HCT116 (cell line): ENCODE measurements at regions not wholly inside any gene's neighbourhood (a gene's known extent, or its start where the extent isn't known, plus 50 kb on each side); places are given as distances from the start of the nearest gene placed in this dataset.

Experiments
- ATAC-seq: fragments of 200-7000 bp; cut with Tn5 transposase; 2 replicates; pipeline ENCODE4 v1.9.1; 2020; ENCODE audit warnings: mild to moderate bottlenecking, moderate library complexity
- BruUV-seq: library from RNA; stranded (reverse); fragments of 400-500 nt; replicated peaks from 2 replicates; lab custom pipeline; 2021; lab: Mats Ljungman, UMichigan
- CTCF ChIA-PET: fragments of 300-600 bp; sonication (Branson Sonifier 250); formaldehyde crosslinking; loops from one replicate; lab custom pipeline; 2021; ENCODE audit warnings: antibody characterized with exemption; lab: Charles Lee
- POLR2A ChIA-PET: fragments of 300-600, 350-600 bp; sonication (Branson Sonifier 250); formaldehyde crosslinking; loops from one replicate; lab custom pipeline; 2021; ENCODE audit warnings: antibody characterized with exemption; lab: Charles Lee
- RAD21 ChIA-PET, 2 experiments: fragments of 300-600 bp; sonication (Branson Sonifier 250); formaldehyde crosslinking; loops; one replicate each; lab custom pipeline; 2023; ENCODE audit warnings: low total read pairs in 2 of 2; ENCODE audit not compliant: uncharacterized antibody in 2 of 2, unreplicated experiment in 2 of 2, low non-redundant PET in 1 of 2; lab: Charles Lee
- DNase-seq: peaks from one replicate; pipeline ENCODE4 v3.0.0-alpha.2; 2010; ENCODE audit warnings: low read depth, low spot score
- H2AFZ ChIP-seq: fragments of 200-600 bp; shearing (Covaris generic), sonication (generic); 2 replicates; pipeline ENCODE4 v1.6.1; 2017; ENCODE audit warnings: low read depth, mixed run types, mixed read lengths, antibody characterized with exemption, low read length; ENCODE audit not compliant: poor library complexity, severe bottlenecking
- H3K27ac ChIP-seq: 2 replicates; pipeline ENCODE4 v1.5.1; 2012; ENCODE audit warnings: low read depth, low read length
- H3K27me3 ChIP-seq: fragments of 200-600 bp; sonication (generic); 2 replicates; pipeline ENCODE4 v1.6.1; 2016; ENCODE audit warnings: mixed run types, low read length, mixed read lengths; ENCODE audit not compliant: insufficient read depth
- H3K36me3 ChIP-seq, 2 experiments: fragments of 200-500 bp in 1 of 2; fragments of 200-600 bp in 1 of 2; sonication (Bioruptor generic) in 1 of 2; sonication (generic) in 1 of 2; 2 replicates each; pipeline versions ENCODE4 v1.5.1 to v1.6.1; 2014 to 2016; ENCODE audit warnings: low read length in 2 of 2, inconsistent platforms in 1 of 2, mixed read lengths in 1 of 2, mixed run types in 1 of 2; ENCODE audit not compliant: insufficient read depth in 2 of 2, control insufficient read depth in 1 of 2
- H3K4me1 ChIP-seq, 2 experiments: fragments of 200-600 bp in 1 of 2; sonication (generic) in 1 of 2; 2 replicates each; pipeline versions ENCODE4 v1.5.1 to v1.6.1; 2012 to 2017; ENCODE audit warnings: low read length in 2 of 2, inconsistent platforms in 1 of 2, mild to moderate bottlenecking in 1 of 2, mixed read lengths in 1 of 2, mixed run types in 1 of 2, moderate library complexity in 1 of 2; ENCODE audit not compliant: insufficient read depth in 2 of 2, control insufficient read depth in 1 of 2
- H3K4me2 ChIP-seq: fragments of 200-600 bp; sonication (generic); 2 replicates; pipeline ENCODE4 v1.6.1; 2017; ENCODE audit warnings: mixed run types, low read length, mixed read lengths
- H3K4me3 ChIP-seq, 2 experiments: fragments of 200-600 bp in 1 of 2; sonication (generic) in 1 of 2; replicated peaks in 1 of 2; 2 replicates each; pipeline ENCODE4 v1.5.1; 2011 to 2016; ENCODE audit warnings: low read length in 2 of 2, control low read depth in 1 of 2, low read depth in 1 of 2, mild to moderate bottlenecking in 1 of 2, mixed read lengths in 1 of 2, mixed run types in 1 of 2
- H3K79me2 ChIP-seq: fragments of 200-600 bp; sonication (generic); 2 replicates; pipeline ENCODE4 v1.6.1; 2017; ENCODE audit warnings: mild to moderate bottlenecking, mixed run types, low read length, moderate library complexity, mixed read lengths; ENCODE audit not compliant: insufficient read depth
- H3K9ac ChIP-seq: fragments of 200-600 bp; sonication (generic); 2 replicates; pipeline ENCODE4 v1.6.1; 2016; ENCODE audit warnings: low read length, mixed read lengths
- H3K9me2 ChIP-seq: fragments of 200-600 bp; sonication (generic), shearing (Covaris generic); 2 replicates; pipeline ENCODE4 v1.6.1; 2017; ENCODE audit warnings: mixed run types, mild to moderate bottlenecking, moderate library complexity; ENCODE audit not compliant: insufficient read depth
- H3K9me3 ChIP-seq, 2 experiments: fragments of 200-500 bp in 1 of 2; fragments of 200-600 bp in 1 of 2; sonication (Bioruptor generic) in 1 of 2; sonication (generic) in 1 of 2; 2 replicates each; pipeline ENCODE4 v1.6.1; 2014 to 2017; ENCODE audit warnings: low read length in 2 of 2, mixed read lengths in 2 of 2, inconsistent platforms in 1 of 2, low read depth in 1 of 2, mild to moderate bottlenecking in 1 of 2, mixed run types in 1 of 2, moderate library complexity in 1 of 2; ENCODE audit not compliant: control insufficient read depth in 1 of 2, insufficient read depth in 1 of 2
- H4K20me1 ChIP-seq: fragments of 200-600 bp; sonication (generic), shearing (Covaris generic); 2 replicates; pipeline ENCODE4 v1.6.1; 2017; ENCODE audit warnings: mixed run types, mild to moderate bottlenecking, moderate library complexity; ENCODE audit not compliant: insufficient read depth
- CEBPB ChIP-seq: IDR thresholded peaks from 2 replicates; pipeline ENCODE4 v1.6.1; 2012; ENCODE audit warnings: low read depth
- EGR1 ChIP-seq: IDR thresholded peaks from 2 replicates; pipeline ENCODE4 v1.6.1; 2012; ENCODE audit warnings: low read depth
- POLR2A ChIP-seq: IDR thresholded peaks from 2 replicates; pipeline ENCODE4 v1.7.0; 2011; ENCODE audit warnings: borderline replicate concordance; ENCODE audit not compliant: insufficient read depth, insufficient read length; ENCODE audit errors: extremely low read depth
- POLR2AphosphoS5 ChIP-seq: IDR thresholded peaks from 2 replicates; pipeline ENCODE4 v1.6.1; 2011; ENCODE audit warnings: mild to moderate bottlenecking, low read depth, low read length, moderate library complexity
- RAD21 ChIP-seq: IDR thresholded peaks from 2 replicates; pipeline ENCODE4 v1.6.1; 2012; ENCODE audit warnings: low read depth, mild to moderate bottlenecking
- SIN3A ChIP-seq: IDR thresholded peaks from 2 replicates; pipeline ENCODE4 v1.6.1; 2012; ENCODE audit warnings: low read depth
- SP1 ChIP-seq: IDR thresholded peaks from 2 replicates; pipeline ENCODE4 v1.6.1; 2012; ENCODE audit warnings: low read depth
- TCF7L2 ChIP-seq: IDR thresholded peaks from 2 replicates; pipeline ENCODE4 v1.7.0; 2011; ENCODE audit warnings: borderline replicate concordance, inconsistent platforms; ENCODE audit not compliant: insufficient read depth, insufficient read length; ENCODE audit errors: extremely low read depth
- ZFX ChIP-seq: fragments of 450-650 bp; IDR thresholded peaks from 2 replicates; pipeline ENCODE4 v1.6.1; 2017
- intact Hi-C: fragments of 100-400 bp; cut with micrococcal nuclease; formaldehyde crosslinking; loops from 2 replicates; pipeline ENCODE4 v1.10.0; 2022
- TF ChIP-seq, protein P1 (sequence below): IDR thresholded peaks from 2 replicates; pipeline ENCODE4 v1.6.1; 2012
- TF ChIP-seq, protein P2 (sequence below), 3 experiments: fragments of 200-600 bp in 1 of 3; sonication (generic) in 1 of 3; IDR thresholded peaks in 2 of 3; conservative IDR thresholded peaks in 1 of 3; 2 replicates each; pipeline ENCODE4 v1.5.1; 2012 to 2017; ENCODE audit warnings: low read depth in 2 of 3, low read length in 2 of 3, antibody characterized with exemption in 1 of 3, borderline replicate concordance in 1 of 3, control low read depth in 1 of 3, mild to moderate bottlenecking in 1 of 3, mixed read lengths in 1 of 3, mixed run types in 1 of 3, moderate library complexity in 1 of 3; ENCODE audit not compliant: insufficient read depth in 1 of 3

DNA sequence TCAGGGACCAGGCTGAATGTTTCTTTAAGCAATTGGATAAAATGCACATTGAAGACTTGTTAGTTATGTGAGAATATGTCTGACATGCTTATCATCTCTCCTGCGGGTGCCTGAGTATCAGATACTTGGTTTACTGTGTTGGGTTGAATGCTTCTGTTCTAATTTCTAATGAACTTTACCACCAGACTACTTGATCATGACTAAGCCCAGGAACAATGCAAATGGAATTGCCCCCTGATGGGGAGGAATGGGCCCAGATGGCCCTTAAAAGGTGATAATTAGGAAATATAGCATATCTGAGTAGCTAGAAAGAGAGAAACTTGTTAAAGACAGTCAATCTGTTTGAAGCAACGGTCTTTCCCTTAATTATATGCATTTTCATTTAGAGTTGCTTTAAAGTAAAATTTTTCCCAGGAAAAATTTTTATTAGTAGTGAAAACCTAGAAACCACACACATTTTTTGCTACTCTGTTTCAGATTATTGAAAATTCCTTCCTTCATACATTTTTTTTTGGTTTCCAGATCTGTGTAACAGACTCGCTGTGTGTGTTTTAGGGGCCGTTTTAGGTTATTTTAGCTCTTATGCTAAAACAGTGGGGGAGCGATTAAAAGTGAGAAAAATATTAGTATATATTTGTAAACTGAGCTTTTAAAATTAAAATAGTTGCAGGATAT is 186.6 kb downstream of the TM9SF2 start:
- Histone ChIP-seq H3K27me3 (no peaks in the 10 kb centered on the region), H2AFZ (no peak overlapping the region), H3K4me3 (no peak overlapping the region), H4K20me1 (no peaks in the 10 kb centered on the region), H3K9ac (no peak overlapping the region), H3K36me3 (no peaks in the 10 kb centered on the region), H3K4me2 (peak overlapping the region; percentile 33), H3K27ac (no peak overlapping the region), H3K4me1 (peaks cover 6 to 26% of the 10 kb centered on the region in 2 experiments; a peak in 3 of 4 replicates), H3K9me3 (no peaks in the 10 kb centered on the region), H3K79me2 (no peaks in the 10 kb centered on the region), H3K9me2 (no peaks in the 10 kb centered on the region)
- CTCF ChIA-PET, result no interaction called here
- RAD21 ChIA-PET, result no interaction called here
- POLR2A ChIA-PET, result no interaction called here
- intact Hi-C loops, result no loop called here
- TF ChIP-seq EGR1 (no peak), TCF7L2 (no peak), RAD21 (no peak), POLR2A (no peak), ZFX (no peak), SP1 (no peak), CEBPB (no peak), POLR2AphosphoS5 (no peak), SIN3A (no peak)
- TF ChIP-seq, protein P1, sequence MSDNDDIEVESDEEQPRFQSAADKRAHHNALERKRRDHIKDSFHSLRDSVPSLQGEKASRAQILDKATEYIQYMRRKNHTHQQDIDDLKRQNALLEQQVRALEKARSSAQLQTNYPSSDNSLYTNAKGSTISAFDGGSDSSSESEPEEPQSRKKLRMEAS, result no peak
- TF ChIP-seq, protein P2, sequence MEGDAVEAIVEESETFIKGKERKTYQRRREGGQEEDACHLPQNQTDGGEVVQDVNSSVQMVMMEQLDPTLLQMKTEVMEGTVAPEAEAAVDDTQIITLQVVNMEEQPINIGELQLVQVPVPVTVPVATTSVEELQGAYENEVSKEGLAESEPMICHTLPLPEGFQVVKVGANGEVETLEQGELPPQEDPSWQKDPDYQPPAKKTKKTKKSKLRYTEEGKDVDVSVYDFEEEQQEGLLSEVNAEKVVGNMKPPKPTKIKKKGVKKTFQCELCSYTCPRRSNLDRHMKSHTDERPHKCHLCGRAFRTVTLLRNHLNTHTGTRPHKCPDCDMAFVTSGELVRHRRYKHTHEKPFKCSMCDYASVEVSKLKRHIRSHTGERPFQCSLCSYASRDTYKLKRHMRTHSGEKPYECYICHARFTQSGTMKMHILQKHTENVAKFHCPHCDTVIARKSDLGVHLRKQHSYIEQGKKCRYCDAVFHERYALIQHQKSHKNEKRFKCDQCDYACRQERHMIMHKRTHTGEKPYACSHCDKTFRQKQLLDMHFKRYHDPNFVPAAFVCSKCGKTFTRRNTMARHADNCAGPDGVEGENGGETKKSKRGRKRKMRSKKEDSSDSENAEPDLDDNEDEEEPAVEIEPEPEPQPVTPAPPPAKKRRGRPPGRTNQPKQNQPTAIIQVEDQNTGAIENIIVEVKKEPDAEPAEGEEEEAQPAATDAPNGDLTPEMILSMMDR (IDR thresholded peaks at IDR 0.05 in 2 of 3, conservative IDR thresholded peaks at IDR 0.05 in 1 of 3; ENCODE audit: borderline replicate concordance in 1 of 3, insufficient read depth in 1 of 3, low read depth in 2 of 3, low read length in 2 of 3), result no peak
- BruUV-seq, result no TSS peak
- DNase-seq (no peak), ATAC-seq (peak; percentile 59; the same call in 1 of the 2 replicates)
